NCI-H446 treated with DMSO at 0.1 percent for 48 hours (cell line): ENCODE measurements at regions not wholly inside any gene's neighbourhood (a gene's known extent, or its start where the extent isn't known, plus 50 kb on each side); places are given as distances from the start of the nearest gene placed in this dataset.
"Not testable (repeated sequence)": the region's sequence is repeated elsewhere in the genome, so short reads cannot be mapped to it uniquely, and the experiment has no call there.

Experiments
- DNase-seq: peaks from one replicate; lab custom pipeline; 2025; lab: John Stamatoyannopoulos, UW

DNA sequence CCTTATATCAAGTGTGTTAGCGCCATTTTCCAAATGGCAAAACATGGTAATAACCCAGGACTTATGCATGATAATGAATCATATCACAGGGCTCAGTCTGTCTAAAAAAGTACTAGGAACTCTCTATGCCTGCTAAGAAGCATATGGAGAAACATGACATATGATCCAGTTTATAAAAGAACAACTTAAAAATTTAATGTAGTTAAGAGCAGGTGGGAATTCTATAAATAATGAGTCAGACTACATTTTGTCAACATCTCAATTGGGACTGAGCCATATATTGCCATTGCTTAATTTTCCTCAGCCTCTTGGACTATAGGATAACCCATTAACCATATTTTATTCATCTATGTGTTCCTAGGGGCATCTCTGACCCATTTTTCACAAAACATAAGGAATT is 360.4 kb upstream of the AGA start:
- no peak for DNase-seq

DNA sequence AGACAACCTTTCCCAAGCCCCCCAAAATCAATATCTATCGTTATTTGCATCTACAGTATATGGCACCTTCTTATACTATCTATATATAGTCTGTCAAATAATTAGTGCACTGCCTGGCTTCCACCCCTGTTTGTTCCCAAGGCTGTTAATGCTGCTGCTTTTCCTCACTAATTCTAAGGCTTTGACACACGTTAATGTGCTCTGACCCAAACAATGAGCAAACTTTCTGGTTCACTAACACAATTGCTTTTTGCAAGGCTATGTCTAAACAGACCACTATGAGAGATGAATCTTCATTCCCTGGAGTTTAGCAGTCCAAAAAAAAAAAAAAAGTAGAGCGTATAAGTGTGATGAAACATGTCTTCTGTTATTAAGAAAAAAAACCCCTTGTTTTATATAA is 360.9 kb upstream of the AGA start:
- no peak for DNase-seq

DNA sequence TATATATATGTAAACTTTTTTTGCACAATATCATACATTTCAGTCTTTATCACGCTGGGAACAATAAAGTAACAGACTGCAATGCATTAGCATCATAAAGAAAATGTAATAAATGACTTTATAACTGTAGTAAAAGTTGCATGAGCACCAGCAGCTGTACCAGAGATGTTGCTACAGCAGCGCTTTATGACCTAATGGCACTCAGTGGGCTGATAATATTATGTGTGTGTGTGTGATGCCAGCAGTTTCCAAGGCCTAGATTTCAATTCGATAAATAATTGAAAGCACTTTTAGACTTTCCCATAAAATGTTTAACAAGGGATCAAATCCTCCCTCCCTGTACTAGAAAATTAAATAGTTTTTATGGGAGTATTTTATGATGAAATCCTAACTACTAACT is 367.6 kb upstream of the AGA start:
- DNase-seq: no peak

DNA sequence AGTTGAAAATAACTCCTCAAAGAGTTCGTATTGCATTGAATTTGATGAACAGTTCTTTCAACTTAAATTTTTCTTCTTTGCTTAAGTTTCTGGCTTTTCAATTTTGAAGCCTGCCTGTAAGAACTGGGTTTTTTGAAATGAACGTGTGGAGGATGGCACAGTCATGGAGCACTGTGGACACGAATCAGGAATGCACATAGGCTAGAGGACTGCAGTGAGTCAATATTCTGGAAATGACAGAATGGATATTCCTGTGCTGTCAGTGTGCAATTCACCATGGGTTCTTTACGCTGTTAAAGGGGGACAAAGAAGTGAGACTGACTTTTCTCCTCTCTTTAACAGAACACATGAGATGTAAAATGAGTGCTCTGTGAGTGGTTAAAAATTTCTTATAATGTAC is 368.0 kb upstream of the AGA start:
- no peak for DNase-seq

DNA sequence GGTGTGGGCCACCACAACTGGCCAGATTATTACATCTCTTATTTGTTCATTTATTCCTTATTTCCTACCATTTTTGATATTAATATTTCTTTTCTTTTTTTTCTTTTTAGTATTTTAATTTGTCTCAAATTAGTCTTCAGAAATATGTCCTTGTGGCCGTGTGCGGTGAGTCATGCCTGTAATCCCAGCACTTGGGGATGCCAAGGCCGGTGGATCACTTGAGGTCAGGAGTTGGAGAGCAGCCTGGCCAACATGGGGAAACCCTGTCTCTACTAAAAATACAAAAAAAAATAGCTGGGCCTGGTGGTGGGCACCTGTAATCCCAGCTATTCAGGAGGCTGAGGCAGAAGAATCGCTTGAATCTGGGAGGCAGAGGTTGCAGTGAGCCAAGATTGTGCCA is 376.2 kb upstream of the AGA start:
- not testable (repeated sequence) for DNase-seq

DNA sequence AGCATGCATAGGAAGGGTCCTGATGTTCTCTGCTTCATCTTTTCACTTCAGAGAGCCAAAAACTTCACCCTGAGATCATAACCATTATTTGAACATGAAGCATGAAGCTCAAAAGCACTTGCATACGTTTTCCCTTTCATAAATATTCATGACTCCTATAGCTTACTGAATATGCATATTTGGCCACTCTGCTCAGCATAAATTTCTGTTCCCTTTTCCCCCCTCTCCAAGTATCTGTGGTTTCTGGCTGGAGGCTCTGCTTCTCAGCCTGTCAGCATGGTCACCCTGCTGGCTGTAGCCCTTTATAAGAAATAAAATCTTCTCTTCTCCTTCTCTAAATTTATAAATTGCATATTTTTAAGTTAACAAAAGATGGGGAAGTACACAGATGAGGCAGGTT is 384.7 kb upstream of the AGA start:
- DNase-seq: no peak

DNA sequence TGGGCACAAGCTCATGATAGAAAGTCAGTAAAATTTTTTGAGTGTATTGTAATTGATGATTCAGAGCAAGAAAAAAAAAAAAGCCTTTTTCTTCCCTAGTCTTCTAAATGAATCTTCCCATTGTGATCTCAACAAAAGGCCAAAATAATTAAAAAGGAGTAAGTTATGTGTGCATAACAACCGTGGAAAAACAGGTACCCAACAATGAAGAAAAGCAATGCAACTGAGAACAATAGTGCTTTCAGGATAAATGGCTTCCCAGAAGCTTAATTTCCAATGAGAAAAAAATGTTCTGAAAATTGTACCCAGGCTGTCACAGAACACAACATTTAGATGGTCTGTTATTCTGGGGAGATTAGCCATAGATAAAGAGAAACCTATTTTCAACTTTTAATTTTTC is 399.0 kb upstream of the AGA start:
- DNase-seq: no peak

DNA sequence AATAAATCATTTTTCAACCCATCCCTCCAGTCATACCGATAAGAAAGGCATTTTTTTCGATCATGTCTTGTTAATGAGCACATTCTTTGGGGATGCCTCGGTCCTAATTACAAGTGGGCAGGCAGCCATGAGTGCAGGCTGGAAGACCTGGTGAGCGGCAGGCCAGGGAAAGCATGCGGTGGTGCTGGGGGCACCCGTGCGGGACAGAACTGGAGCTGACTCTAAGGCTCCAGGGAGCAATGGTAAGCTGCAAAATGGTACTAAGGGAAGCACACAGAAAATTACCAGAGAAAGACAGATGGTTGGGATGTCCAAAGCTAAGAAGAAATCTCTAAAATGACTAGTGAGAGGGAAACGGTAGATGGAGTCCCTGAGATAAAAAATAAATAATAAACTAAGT is 411.0 kb upstream of the AGA start:
- DNase-seq: no peak

DNA sequence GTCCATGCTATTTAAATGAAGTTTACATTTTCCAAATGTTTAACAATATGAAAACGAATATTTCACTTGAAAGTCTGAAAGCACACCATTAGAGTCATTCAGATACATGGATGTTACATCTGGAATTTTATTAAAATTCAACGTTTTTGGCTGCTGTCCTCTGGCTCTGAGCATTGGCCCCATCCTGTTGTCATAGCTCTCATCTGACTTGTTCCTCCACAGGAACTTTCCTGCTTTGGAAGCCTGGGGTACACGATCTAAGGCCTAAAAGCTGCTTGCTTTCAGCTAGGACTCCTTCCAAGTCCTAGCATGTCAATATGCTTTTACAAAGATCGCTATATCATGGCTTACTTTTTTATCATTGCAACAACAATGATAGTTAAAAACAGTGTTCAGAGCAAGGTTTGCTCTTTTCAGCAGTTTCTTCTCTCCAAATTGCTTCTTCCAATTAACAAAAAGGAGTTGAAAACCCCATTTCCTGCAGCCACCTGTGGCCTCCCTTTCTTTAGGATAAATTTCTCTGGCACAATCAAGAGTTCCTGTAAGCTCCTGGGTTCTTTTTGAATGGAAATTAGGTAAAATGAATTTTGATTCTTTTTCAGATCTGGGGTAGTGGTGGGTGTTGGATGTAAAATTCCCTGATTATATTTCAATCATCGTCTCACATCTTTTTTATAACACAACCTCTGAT is 413.4 kb upstream of the AGA start:
- DNase-seq: no peak

DNA sequence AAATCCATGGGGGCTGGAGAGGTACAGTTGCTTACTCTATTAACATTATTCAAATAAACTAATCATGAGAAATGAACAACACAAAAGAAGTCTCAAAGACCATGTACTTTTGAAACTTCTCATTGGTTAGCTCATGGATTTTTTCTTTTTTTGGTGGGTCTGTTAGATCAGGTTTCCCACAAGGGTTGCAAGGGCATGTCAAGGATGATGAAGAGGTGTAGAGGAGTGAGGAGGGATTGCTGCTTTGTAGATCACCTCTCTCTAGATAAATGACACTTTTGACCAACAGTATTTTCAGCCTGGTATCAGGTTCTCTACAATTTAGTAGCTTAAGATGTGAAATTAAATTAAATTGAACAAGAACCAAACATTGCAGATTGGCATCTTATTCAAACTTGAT is 417.9 kb upstream of the AGA start:
- no peak for DNase-seq

DNA sequence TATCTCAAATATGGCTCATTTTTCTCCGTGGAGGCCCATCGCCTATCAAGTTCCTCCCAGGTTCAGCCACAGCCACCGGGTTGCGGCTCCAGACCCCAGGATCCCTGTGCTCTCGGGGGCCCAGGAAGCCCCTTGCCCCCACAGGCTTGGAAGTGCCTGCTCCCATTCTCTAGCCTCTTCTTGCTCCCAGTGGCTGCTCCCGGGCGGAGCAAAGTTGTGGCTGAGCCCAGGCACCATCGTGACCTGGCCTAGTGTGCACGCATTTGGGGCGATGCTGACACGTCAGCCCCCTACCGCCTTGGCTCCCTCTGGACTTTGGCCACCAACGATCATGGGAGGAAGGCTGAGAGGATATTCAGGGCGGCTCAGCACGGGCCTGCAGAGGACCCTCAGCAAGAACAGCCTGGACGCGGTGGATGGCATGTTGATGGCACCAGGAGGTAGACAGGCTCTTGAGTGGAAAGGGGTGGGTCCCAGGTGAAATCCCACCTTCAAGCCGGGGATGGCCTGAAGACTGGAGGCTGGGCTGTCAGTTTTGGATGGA is 419.4 kb upstream of the AGA start:
- DNase-seq: no peak

DNA sequence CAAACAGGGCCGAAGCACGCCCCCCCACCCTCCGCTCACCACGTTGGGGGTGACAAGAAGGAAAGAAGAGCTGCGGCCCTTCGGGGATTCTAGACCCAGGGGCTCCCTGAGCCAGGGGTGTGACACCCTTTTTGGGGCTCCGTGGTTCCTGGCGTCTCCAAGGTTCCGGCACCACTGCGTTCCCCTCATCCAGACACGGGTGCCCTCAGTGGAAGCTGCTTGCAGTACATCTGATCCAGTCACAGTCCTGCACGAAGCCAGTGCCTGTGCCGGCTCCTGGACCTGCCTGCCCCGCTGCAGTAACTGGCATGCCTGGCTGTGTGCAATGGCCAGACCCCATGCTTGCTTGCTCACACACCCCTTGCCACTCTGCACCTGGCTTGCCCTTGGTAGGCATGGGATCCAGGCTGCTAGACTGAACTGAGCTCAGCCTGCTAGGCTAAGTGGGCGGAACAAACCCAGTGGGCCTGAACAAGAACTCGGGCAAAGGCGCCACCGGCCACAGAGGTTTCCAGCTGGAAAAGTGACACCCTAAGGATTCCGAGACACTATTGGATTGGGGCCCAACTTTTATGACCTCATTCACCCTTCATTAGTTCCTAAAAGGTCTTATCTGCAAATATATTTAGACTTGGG is 420.4 kb upstream of the AGA start:
- no peak for DNase-seq

DNA sequence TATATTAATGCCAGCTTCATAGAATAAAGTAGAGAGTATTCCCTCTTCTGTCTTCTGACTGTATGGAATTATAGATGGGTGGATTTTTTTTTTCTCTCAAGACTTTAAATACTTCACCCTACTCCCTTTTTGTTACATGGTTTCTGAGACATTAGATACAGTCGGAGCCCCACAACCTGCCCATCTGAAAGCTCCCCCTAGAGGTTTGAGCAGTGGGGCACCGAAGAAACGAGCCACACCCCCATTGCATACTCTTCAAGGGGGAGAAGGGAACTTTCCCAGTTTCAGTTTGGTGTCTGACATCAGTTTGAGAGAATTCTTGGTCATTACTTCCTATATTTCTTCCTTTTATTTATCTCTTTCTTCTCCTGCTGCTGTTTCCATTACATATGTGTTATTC is 437.6 kb upstream of the AGA start:
- DNase-seq: no peak

DNA sequence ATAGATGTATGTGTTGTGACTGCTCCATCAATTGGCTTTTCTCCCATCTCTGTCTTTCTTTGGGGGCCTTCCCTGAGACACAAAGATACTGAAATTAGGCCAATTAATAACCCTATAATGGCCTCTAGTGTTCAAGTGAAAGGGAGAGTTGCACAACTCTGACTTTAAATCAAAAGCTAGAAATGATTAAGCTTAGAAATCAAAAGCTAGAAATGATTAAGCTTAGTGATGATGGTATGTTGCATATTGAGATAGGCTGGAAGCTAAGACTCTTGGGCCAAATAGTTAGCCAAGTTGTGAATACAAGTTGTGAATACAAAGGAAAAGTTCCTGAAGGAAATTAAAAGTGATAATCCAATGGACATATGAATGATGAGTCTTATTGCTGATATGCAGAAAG is 452.9 kb upstream of the AGA start:
- DNase-seq: no peak

DNA sequence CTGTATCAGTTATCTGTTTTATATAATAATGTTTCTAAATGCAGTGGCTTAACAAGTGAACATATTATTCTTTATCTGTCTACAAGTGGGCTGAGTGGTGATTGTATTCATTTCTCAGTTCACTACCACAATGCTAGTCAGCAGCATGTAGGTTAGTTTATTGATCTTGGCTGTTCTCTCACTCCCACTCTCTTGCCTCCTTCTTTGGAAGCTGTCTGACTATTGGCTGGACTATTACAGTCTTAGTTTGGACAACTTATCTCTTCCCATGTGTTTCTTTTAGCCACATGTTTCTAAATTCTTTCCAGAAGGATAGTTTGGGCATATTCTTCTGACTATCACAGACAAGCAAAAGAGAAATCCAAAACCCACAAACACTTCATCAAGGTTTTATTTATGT is 459.5 kb upstream of the AGA start:
- DNase-seq: no peak

DNA sequence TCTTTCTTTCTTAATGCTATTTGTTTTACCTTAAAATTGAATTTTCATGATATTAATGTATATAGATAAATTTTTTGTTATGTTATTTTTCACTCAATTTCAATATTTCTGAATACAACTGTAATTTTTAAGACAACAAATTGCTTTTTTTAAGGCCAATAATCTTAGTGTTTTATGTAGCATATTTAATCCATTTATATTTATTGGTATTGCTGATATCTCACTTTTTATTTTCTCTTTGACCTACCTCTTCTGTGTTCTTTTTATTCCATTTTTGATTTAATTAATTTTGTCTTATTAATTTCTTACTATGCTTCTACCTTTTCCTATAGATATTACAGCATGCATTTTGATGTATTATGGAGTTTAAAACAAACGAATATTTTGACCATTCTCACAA is 460.1 kb upstream of the AGA start:
- no peak for DNase-seq

DNA sequence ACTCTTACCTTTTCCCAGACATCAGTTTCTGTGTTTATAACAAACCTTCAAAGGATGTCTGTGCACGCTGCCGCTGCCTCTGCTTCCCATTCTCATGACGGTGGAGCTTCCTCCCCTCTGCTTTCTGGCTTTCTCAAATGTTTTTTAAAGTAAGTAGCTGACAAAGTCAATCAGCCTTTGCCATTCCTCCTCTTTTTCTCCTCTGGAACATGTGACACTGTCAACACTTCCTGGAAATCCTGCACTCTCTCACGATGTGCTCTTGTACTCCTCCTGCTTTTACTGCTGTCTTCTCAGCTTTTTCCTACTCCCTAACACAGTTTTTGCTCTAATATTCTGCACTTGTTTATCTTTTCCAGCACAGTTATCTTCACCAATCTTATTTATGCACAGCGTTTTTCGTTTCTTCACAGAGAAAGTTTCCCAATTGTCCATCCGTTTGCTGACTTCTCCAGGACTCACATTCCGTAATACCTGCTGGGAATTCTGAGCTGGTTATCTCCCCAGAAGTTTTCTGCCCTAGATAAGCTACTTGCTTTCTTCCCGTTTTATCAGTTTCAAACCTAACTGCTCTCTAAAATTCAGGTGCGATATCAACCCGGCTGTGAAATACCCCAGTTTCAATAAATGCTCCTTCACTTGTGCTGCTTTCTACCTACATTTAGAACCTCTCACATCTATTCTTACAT is 465.6 kb upstream of the AGA start:
- DNase-seq: no peak

DNA sequence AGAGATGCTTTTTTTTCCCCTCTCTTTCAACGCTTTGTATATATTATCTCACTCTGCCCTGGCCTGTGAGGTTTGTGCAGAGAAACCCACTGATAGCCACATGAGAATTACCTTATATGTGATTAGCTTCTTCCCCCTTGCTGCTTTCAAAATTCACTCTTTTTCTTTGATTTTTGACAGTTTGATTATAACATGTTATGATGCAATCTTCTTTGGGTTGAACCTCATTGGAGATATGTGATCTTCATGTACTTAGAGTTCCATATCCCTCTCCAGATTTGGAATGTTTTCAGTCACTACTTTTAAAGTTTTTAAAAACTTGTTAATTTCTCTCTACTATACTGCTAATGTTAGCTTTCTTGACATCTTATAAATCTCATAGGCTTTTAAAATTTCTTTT is 479.5 kb upstream of the AGA start:
- no peak for DNase-seq

DNA sequence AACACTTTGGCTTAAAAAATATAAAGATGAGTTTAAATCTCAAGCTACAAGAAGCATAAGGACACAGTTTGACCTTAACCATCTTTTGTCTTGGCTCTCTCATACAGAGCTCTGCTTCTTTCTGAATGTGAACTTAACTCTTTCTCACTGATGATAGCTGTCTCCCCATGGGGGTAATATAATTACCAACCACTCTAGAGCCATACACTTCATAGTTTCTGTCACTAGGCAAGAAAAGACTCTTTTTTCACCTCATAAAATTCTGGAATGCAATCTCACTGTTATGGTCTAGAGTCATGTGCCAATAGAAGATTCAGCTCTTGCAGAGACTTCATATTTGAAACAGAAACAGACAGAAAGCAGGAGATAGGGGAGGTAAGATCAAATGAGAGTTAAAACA is 481.7 kb upstream of the AGA start:
- DNase-seq: no peak

DNA sequence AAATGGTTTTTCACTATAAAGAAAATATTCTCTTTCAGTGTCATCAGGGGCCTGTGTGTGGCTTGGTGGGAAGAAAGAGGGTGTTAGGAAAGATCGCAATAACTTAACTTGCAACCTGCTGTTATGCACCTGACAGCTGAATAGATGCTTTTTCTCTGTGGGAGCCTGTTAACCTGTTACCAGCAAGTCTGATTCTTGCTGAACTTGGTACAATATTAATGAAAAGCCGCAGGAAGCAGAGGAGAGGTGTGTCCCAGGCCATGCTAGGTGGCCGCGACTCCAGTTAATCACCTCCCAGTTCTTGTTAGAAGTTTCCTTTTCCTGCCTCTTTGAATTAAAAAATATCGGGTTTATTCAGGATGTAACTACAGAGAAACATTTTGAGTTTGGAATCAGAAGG is 494.8 kb upstream of the AGA start:
- DNase-seq: no peak

DNA sequence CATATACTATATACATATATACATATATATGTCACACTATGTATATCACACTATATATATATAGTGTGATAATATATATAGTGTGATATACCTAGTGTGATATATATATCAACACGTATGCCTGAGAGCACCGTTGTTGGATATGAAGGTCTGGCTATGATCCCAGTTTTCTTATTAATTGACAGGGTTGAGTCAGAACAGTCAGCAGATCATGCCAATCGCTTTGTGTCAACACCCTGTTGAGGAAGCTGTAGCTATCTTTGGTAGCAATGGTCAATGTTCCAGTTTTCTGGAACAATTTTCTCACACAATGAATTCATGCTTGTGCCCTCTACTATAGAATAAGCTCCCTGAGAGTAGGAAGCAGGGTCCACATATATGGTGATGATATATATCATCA is 496.0 kb upstream of the AGA start:
- DNase-seq: no peak

DNA sequence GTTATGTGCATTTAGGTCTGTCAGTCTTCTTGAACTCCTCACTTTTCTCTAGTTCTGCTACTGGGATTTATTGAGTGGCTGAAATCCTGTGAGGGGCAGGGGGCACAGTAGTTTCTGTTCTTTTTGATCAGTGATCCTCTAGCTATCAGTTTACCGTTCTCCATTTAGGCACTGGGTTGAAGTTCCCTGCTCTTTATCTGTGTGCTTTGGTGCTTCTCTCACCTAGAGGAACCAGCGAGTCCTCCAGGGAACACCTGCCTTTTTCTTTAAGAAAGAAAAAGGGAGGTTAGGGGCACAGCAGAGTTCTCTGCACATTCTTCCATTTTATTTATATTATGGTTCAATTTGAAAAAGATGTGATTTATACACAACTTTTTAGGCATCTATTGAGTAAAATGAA is 503.0 kb upstream of the AGA start:
- DNase-seq: no peak

DNA sequence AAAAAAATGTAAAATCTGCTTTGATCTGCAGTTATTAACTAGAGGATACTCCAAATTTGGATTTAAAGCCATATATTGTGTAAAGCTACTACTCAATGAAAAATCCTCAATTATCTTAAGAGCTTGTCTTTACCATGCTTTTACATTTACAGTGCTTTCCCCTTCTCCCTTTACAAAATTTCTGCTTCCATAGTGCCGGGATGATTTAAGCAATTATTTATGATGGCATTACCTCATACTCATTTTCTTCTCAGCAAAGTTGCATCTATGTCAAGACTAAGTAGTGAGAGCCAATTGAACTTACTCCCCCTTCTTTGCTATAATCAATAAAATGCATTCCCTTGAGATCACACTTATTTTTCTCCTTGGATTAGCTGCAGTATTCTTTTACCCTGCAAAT is 505.4 kb upstream of the AGA start:
- no peak for DNase-seq

DNA sequence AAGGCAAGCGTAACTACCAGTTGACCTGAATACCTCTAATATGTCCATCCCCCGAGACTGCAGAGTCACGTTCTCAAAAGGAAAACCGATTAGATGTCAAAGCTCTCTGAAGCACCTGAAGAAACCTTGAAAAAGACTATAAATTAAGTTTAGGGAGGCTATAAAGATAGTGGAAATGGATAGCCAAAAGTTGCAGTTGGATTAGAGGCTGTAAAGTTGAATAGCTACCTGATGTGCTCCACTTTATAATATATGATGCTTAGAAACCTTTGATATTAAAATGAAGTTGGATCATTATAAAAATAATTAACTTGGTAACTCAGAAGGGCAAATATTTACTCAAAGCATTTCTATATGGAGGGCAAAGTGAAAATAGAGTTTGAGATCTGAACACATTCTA is 506.6 kb upstream of the AGA start:
- DNase-seq: no peak
